ENCODE measurements at regions not wholly inside any gene's neighbourhood (a gene's known extent, or its start where the extent isn't known, plus 50 kb on each side); places are given as distances from the start of the nearest gene placed in this dataset.
"Not testable (repeated sequence)": the region's sequence is repeated elsewhere in the genome, so short reads cannot be mapped to it uniquely, and the experiment has no call there.

GRCh38 chr1:234849832-234850231 is 239.9 kb upstream of the IRF2BP2 start:
- no peak for DNase-seq (ENCODE audit: low read depth)
- H3K4me3 ChIP-seq (ENCODE audit: low read length), result no peak overlapping the region
- no peak for TF ChIP-seq CTCF (conservative IDR thresholded peaks at IDR 0.05; ENCODE audit: low read length)

DNA sequence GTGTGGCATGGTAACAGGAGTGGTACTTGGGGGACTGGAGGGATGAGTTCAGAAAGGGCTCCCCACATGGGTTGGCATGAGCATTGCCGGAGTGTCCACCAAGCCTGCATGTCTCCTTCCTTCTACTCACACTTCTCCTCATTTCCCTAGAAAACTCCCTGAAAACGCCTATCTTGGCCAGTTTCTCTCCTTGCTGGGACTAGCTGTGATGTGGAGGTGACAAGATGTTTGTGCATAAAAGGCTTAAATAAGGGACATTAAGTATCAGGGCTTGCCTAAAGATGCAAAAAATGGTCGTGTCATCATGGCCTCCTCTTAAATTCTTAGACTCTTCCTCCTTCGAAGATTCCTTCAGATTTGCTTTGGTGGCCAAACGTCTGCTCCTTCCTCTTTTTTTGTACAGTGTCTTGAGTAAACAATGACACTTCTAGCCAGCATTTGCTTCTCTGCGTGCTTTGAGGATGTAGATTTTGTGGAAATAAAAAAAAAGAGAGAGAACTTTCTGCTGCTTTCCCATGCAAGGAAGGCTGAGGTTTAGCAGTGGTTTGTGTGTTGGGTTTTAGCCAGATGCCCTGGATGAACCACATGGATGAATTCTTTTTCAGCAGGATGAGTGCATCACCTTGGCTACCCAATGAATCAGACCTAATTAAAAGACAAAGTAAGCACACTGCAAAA is 239.1 kb upstream of the IRF2BP2 start:
- no peak overlapping the region for H3K4me3 ChIP-seq (ENCODE audit: low read length)
- DNase-seq (ENCODE audit: low read depth), result peak; percentile 91
- TF ChIP-seq CTCF (conservative IDR thresholded peaks at IDR 0.05; ENCODE audit: low read length), result no peak; the same call in 1 of the 2 replicates

DNA sequence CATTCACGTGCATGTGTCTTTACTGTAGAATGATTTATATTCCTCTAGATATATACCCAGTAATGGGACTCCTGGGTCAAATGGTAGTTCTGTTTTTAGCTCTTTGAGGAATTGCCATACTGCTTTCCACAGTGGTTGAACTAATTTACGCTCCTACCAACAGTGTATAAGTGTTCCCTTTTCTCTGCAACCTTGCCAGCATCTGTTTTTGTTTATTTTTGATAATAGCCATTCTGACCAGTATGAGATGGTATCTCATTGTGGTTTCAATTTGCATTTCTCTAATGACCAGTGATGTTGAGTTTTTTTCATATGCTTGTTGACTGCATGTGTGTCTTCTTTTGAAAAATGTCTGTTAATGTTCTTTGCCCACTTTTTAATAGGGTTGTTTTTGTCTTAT is 236.8 kb upstream of the IRF2BP2 start:
- not testable (repeated sequence) for H3K4me3 ChIP-seq (ENCODE audit: low read length); DNase-seq (ENCODE audit: low read depth)

DNA sequence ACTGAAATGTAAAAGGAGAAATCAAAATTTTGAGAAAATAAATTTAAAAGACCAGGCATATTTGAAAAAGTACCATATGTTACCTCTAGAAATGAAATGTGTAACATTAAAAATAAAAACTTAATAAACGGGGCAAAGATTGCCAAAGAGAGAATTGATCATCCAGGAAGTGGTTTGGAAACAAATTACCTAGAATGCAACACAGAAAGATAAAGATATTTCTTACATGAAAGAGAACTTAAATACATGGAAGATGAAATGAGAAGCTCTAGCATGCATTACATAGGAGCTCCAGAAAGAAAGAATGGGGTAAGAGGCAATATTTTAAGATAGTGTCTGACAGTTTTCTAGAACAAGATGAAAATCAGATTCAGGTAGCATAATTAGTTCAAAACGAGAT is 235.9 kb upstream of the IRF2BP2 start:
- H3K4me3 ChIP-seq (ENCODE audit: low read length), result no peak overlapping the region
- TF ChIP-seq CTCF (conservative IDR thresholded peaks at IDR 0.05; ENCODE audit: low read length), result no peak
- DNase-seq (ENCODE audit: low read depth), result no peak

DNA sequence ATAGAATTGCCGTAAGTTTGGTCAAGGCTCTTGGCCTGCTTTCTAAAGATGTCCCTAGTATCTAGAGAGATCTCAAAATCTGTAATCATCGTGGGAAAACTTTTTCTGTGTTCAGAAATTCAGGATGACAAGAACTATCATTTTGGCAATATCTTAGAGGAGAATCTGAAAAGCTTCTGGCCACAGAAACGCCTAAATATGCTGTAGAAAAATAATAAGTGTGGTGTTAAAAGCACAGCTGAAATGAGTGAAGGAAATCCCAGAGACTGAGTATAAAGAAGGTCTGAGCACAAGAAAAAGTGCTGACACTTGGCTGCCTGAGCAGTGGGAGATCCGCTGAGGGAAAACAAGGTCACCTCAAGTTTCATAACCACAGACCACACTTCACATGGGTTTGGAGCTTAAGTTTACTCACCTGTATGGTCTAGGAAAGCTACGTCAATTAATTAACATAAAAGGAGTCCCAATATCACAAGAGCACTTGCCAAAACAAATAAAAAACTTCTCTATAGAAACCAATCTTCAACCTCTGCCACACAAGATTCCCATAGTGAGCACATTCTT is 235.2 kb upstream of the IRF2BP2 start:
- no peak overlapping the region for H3K4me3 ChIP-seq (ENCODE audit: low read length)
- TF ChIP-seq CTCF (conservative IDR thresholded peaks at IDR 0.05; ENCODE audit: low read length), result no peak
- no peak for DNase-seq (ENCODE audit: low read depth)

- H3K4me3 ChIP-seq (ENCODE audit: low read length), result no peak overlapping the region
- DNase-seq (ENCODE audit: low read depth), result peak; percentile 23
- TF ChIP-seq CTCF (conservative IDR thresholded peaks at IDR 0.05; ENCODE audit: low read length), result no peak
Observed at GRCh38 chr1:234844479-234845031, 234.6 kb upstream of the IRF2BP2 start.

- DNase-seq (ENCODE audit: low read depth), result no peak
- no peak for TF ChIP-seq CTCF (conservative IDR thresholded peaks at IDR 0.05; ENCODE audit: low read length)
- no peak overlapping the region for H3K4me3 ChIP-seq (ENCODE audit: low read length)
Observed at GRCh38 chr1:234843946-234844345, 234.0 kb upstream of the IRF2BP2 start.
